ENCODE measurements at regions not wholly inside any gene's neighbourhood (a gene's known extent, or its start where the extent isn't known, plus 50 kb on each side); places are given as distances from the start of the nearest gene placed in this dataset.

DNA sequence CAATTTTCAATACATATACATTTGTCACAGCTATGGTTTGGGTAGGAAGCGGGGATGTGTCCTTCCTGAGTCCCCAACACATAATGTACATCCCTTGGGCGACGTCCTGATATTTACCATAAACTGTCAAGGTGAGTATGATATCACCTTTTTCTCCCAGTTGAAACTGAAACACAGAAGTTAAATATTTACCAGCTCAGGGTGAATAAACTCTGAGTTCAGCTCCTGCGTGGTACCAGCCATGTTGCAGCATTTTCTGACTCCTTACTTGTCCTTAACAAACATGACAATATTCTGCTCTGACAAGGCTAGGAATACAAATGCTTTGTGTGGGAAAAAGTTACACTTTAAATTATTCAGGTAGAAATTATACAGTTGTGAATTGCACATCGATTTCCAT lies 294.2 kb downstream of the TEX29 start:
- no peak for DNase-seq
- Histone ChIP-seq H3K4me1 (ENCODE audit: control insufficient read depth in 1 of 2, insufficient read depth in 2 of 2, low read length in 2 of 2) (no peaks in the 10 kb centered on the region), H3K9me3 (replicated peaks in 1 of 2; ENCODE audit: control insufficient read depth in 1 of 2, insufficient read depth in 1 of 2, low read length in 2 of 2) (peaks cover 1 to 6% of the 10 kb centered on the region in 2 donors), H3K27me3 (ENCODE audit: control insufficient read depth in 2 of 2, insufficient read depth in 2 of 2, low read length in 2 of 2) (no peaks in the 10 kb centered on the region), H3K9ac (ENCODE audit: insufficient read depth, low read length, poor library complexity, severe bottlenecking) (no peak overlapping the region), H3K36me3 (replicated peaks in 1 of 2; ENCODE audit: control insufficient read depth in 1 of 2, insufficient read depth in 2 of 2, low read length in 2 of 2) (no peaks in the 10 kb centered on the region), H3K4me3 (replicated peaks in 1 of 3; ENCODE audit: low read depth in 2 of 3, low read length in 3 of 3) (no peak overlapping the region), H3K27ac (ENCODE audit: low read depth in 1 of 2, low read length in 2 of 2) (no peak overlapping the region), H2AFZ (ENCODE audit: insufficient read depth, low read depth, low read length, poor library complexity, severe bottlenecking) (no peak overlapping the region), H4K20me1 (ENCODE audit: insufficient read depth, low read length) (no peaks in the 10 kb centered on the region), H3K79me2 (ENCODE audit: insufficient read depth, low read length) (no peaks in the 10 kb centered on the region), H3K4me2 (replicated peaks; ENCODE audit: extremely low read depth, low read length, poor library complexity, severe bottlenecking) (no peak overlapping the region)
- TF ChIP-seq, protein P1, sequence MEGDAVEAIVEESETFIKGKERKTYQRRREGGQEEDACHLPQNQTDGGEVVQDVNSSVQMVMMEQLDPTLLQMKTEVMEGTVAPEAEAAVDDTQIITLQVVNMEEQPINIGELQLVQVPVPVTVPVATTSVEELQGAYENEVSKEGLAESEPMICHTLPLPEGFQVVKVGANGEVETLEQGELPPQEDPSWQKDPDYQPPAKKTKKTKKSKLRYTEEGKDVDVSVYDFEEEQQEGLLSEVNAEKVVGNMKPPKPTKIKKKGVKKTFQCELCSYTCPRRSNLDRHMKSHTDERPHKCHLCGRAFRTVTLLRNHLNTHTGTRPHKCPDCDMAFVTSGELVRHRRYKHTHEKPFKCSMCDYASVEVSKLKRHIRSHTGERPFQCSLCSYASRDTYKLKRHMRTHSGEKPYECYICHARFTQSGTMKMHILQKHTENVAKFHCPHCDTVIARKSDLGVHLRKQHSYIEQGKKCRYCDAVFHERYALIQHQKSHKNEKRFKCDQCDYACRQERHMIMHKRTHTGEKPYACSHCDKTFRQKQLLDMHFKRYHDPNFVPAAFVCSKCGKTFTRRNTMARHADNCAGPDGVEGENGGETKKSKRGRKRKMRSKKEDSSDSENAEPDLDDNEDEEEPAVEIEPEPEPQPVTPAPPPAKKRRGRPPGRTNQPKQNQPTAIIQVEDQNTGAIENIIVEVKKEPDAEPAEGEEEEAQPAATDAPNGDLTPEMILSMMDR (IDR thresholded peaks at IDR 0.05), result no peak
- Mint-ChIP-seq H3K36me3 (no peaks in the 10 kb centered on the region), H3K9me3 (peaks cover 0 to 8% (median 2%) of the 10 kb centered on the region in 7 donors), H3K4me3 (no peak overlapping the region), H3K4me1 (no peaks in the 10 kb centered on the region), H3K27ac (no peak overlapping the region), H3K27me3 (ENCODE audit: low read depth in 3 of 3) (peaks cover 0 to 4% (median 0%) of the 10 kb centered on the region in 3 donors)
- no CpG with 5 or more reads among the region's 5 CpGs for WGBS (ENCODE audit: insufficient coverage)
- intact Hi-C loops (cut with micrococcal nuclease), result no loop called here

DNA sequence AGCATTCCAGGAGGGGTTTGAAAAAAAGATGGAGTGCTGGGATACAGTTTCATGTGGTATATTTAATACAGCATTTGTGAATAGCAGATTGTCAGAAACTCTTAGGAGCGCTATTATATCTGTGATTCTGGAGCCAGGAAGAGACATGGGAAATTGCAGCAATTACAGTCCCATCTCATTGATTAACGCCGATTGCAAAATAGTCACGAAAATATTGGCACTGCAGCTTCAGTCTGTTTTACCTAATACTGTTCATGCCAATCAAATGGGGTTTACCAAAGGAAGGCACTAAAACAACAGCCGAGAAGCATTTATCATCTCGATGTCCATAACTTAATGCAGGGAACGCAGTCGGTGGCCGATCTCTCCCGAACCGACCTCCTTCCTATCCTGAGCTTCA lies 295.8 kb downstream of the TEX29 start:
- TF ChIP-seq, protein P1 (IDR thresholded peaks at IDR 0.05), result no peak
- H3K4me1 Mint-ChIP-seq, result no peaks in the 10 kb centered on the region
- no peak for DNase-seq
- Histone ChIP-seq H3K79me2 (ENCODE audit: insufficient read depth, low read length) (no peaks in the 10 kb centered on the region), H3K4me1 (ENCODE audit: control insufficient read depth in 1 of 2, insufficient read depth in 2 of 2, low read length in 2 of 2) (no peaks in the 10 kb centered on the region), H3K27ac (ENCODE audit: low read depth in 1 of 2, low read length in 2 of 2) (no peak overlapping the region), H3K4me3 (replicated peaks in 1 of 3; ENCODE audit: low read depth in 2 of 3, low read length in 3 of 3) (no peak overlapping the region), H3K9ac (ENCODE audit: insufficient read depth, low read length, poor library complexity, severe bottlenecking) (no peak overlapping the region), H4K20me1 (ENCODE audit: insufficient read depth, low read length) (no peaks in the 10 kb centered on the region), H3K4me2 (replicated peaks; ENCODE audit: extremely low read depth, low read length, poor library complexity, severe bottlenecking) (no peak overlapping the region), H3K36me3 (replicated peaks in 1 of 2; ENCODE audit: control insufficient read depth in 1 of 2, insufficient read depth in 2 of 2, low read length in 2 of 2) (no peaks in the 10 kb centered on the region), H3K27me3 (ENCODE audit: control insufficient read depth in 2 of 2, insufficient read depth in 2 of 2, low read length in 2 of 2) (no peaks in the 10 kb centered on the region), H3K9me3 (replicated peaks in 1 of 2; ENCODE audit: control insufficient read depth in 1 of 2, insufficient read depth in 1 of 2, low read length in 2 of 2) (no peaks in the 10 kb centered on the region), H2AFZ (ENCODE audit: insufficient read depth, low read depth, low read length, poor library complexity, severe bottlenecking) (no peak overlapping the region)
- 100% methylated on average over 6 of the region's 11 CpGs for WGBS (ENCODE audit: insufficient coverage)
- H3K27me3 Mint-ChIP-seq (ENCODE audit: low read depth in 3 of 3), result no peaks in the 10 kb centered on the region
- no peaks in the 10 kb centered on the region for H3K36me3 Mint-ChIP-seq
- no peak overlapping the region for H3K4me3 Mint-ChIP-seq
- peaks cover 0 to 2% (median 0%) of the 10 kb centered on the region in 7 donors for H3K9me3 Mint-ChIP-seq
- no peak overlapping the region for H3K27ac Mint-ChIP-seq
- intact Hi-C loops (cut with micrococcal nuclease), result no loop called here

Data from CD14-positive monocyte (primary cell).